A673 (cell line): ENCODE measurements at regions not wholly inside any gene's neighbourhood (a gene's known extent, or its start where the extent isn't known, plus 50 kb on each side); places are given as distances from the start of the nearest gene placed in this dataset.

ENCODE experiments used
- EZH2 ChIP-seq: fragments of 200-600 bp; sonication (generic); IDR thresholded peaks from 2 replicates; pipeline ENCODE4 v1.6.1; 2017; ENCODE audit warnings: borderline replicate concordance, low read depth, mild to moderate bottlenecking, mixed read lengths, antibody characterized with exemption, low read length; ENCODE audit not compliant: poor library complexity, severe bottlenecking
- TF ChIP-seq, protein P1 (sequence below): fragments of 300-800, 200-600 bp; sonication (generic); conservative IDR thresholded peaks from 2 replicates; pipeline ENCODE4 v1.5.1; 2017; ENCODE audit warnings: low read depth, mild to moderate bottlenecking, antibody characterized with exemption, low read length, moderate library complexity, mixed read lengths

DNA sequence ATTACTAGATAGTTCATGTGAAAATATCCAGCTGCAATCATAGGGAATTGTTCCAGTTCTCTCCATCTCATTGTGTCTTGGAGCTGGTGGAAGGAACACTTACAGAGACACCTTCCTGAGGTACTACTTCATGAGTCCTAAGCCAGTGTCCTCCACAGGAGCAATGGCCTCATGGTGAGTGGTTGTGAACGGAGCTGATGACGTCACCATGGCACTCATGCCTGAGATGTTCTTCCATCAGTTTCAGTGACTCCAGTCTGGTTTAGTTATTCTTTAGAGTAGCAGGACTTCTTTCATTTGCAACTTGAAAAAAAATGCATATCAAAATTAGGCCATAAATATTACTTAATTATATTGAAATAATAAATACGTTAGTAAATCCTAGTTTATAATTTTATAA, 418.6 kb downstream of the ZNF521 start:
- TF ChIP-seq EZH2: no peak
- TF ChIP-seq, protein P1, sequence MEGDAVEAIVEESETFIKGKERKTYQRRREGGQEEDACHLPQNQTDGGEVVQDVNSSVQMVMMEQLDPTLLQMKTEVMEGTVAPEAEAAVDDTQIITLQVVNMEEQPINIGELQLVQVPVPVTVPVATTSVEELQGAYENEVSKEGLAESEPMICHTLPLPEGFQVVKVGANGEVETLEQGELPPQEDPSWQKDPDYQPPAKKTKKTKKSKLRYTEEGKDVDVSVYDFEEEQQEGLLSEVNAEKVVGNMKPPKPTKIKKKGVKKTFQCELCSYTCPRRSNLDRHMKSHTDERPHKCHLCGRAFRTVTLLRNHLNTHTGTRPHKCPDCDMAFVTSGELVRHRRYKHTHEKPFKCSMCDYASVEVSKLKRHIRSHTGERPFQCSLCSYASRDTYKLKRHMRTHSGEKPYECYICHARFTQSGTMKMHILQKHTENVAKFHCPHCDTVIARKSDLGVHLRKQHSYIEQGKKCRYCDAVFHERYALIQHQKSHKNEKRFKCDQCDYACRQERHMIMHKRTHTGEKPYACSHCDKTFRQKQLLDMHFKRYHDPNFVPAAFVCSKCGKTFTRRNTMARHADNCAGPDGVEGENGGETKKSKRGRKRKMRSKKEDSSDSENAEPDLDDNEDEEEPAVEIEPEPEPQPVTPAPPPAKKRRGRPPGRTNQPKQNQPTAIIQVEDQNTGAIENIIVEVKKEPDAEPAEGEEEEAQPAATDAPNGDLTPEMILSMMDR: no peak
